ENCODE measurements at regions not wholly inside any gene's neighbourhood (a gene's known extent, or its start where the extent isn't known, plus 50 kb on each side); places are given as distances from the start of the nearest gene placed in this dataset.

- H3K27ac Mint-ChIP-seq: no peak overlapping the region
- H3K36me3 ChIP-seq (ENCODE audit: control insufficient read depth, insufficient read depth, low read length): no peaks in the 10 kb centered on the region
- H3K9me3 ChIP-seq (ENCODE audit: control insufficient read depth, low read length): peaks cover 15% of the 10 kb centered on the region
- no peak overlapping the region for H3K4me3 ChIP-seq (ENCODE audit: low read length)
- no peak overlapping the region for H3K4me3 Mint-ChIP-seq
- no peak for TF ChIP-seq CTCF (conservative IDR thresholded peaks at IDR 0.05)
- H3K27ac ChIP-seq (ENCODE audit: low read depth, low read length): no peak overlapping the region
- no peak for DNase-seq
- peaks cover 2% of the 10 kb centered on the region for H3K36me3 Mint-ChIP-seq (ENCODE audit: low read depth)
- no peak overlapping the region for H3K9ac ChIP-seq (ENCODE audit: extremely low read depth, low read length, poor library complexity, severe bottlenecking)
- H3K4me1 ChIP-seq (ENCODE audit: control insufficient read depth, insufficient read depth, low read length): peaks cover 13% of the 10 kb centered on the region
- peaks cover 14% of the 10 kb centered on the region for H3K9me3 Mint-ChIP-seq
- no peaks in the 10 kb centered on the region for H3K27me3 Mint-ChIP-seq (ENCODE audit: insufficient read depth)
- H3K27me3 ChIP-seq (ENCODE audit: control insufficient read depth, insufficient read depth, low read length, poor library complexity, severe bottlenecking): no peaks in the 10 kb centered on the region
- 67 to 80% methylated on average over 1 to 4 of the region's 4 CpGs for WGBS, 2 experiments (ENCODE audit: insufficient coverage in 1 of 2, insufficient read length in 1 of 2)
- H3K4me1 Mint-ChIP-seq: peaks cover 21% of the 10 kb centered on the region
Measured at GRCh38 chr18:40215979-40216378, 1739.1 kb upstream of the PIK3C3 start.

GRCh38 chr18:40210696-40211095 lies 1744.3 kb upstream of the PIK3C3 start:
- TF ChIP-seq CTCF (conservative IDR thresholded peaks at IDR 0.05): no peak

GRCh38 chr18:40208958-40209357 lies 1746.1 kb upstream of the PIK3C3 start:
- H3K4me1 Mint-ChIP-seq: peaks cover 35% of the 10 kb centered on the region
- H3K27ac ChIP-seq (ENCODE audit: low read depth, low read length): no peak overlapping the region
- H3K9me3 ChIP-seq (ENCODE audit: control insufficient read depth, low read length): no peaks in the 10 kb centered on the region
- no peaks in the 10 kb centered on the region for H3K27me3 ChIP-seq (ENCODE audit: control insufficient read depth, insufficient read depth, low read length, poor library complexity, severe bottlenecking)
- H3K36me3 Mint-ChIP-seq (ENCODE audit: low read depth): peaks cover 2% of the 10 kb centered on the region
- WGBS, 2 experiments (ENCODE audit: insufficient coverage in 1 of 2, insufficient read length in 1 of 2): 67% methylated on average over 2 of the region's 2 CpGs; no CpG with 5 or more reads in 1 of the 2 experiments
- no peak overlapping the region for H3K27ac Mint-ChIP-seq
- peaks cover 2% of the 10 kb centered on the region for H3K9me3 Mint-ChIP-seq
- DNase-seq: no peak
- no peak overlapping the region for H3K4me3 ChIP-seq (ENCODE audit: low read length)
- peaks cover 13% of the 10 kb centered on the region for H3K4me1 ChIP-seq (ENCODE audit: control insufficient read depth, insufficient read depth, low read length)
- no peak overlapping the region for H3K9ac ChIP-seq (ENCODE audit: extremely low read depth, low read length, poor library complexity, severe bottlenecking)
- no peaks in the 10 kb centered on the region for H3K27me3 Mint-ChIP-seq (ENCODE audit: insufficient read depth)
- no peaks in the 10 kb centered on the region for H3K36me3 ChIP-seq (ENCODE audit: control insufficient read depth, insufficient read depth, low read length)
- H3K4me3 Mint-ChIP-seq: no peak overlapping the region
- TF ChIP-seq CTCF (conservative IDR thresholded peaks at IDR 0.05): no peak

More at GRCh38 chr18:40210696-40211095, 1744.3 kb upstream of the PIK3C3 start:
- H3K36me3 Mint-ChIP-seq (ENCODE audit: low read depth): peaks cover 4% of the 10 kb centered on the region
- Histone ChIP-seq H3K9me3 (ENCODE audit: control insufficient read depth, low read length) (peaks cover 7% of the 10 kb centered on the region), H3K27ac (ENCODE audit: low read depth, low read length) (no peak overlapping the region), H3K27me3 (ENCODE audit: control insufficient read depth, insufficient read depth, low read length, poor library complexity, severe bottlenecking) (no peaks in the 10 kb centered on the region), H3K36me3 (ENCODE audit: control insufficient read depth, insufficient read depth, low read length) (no peaks in the 10 kb centered on the region), H3K4me1 (ENCODE audit: control insufficient read depth, insufficient read depth, low read length) (peaks cover 13% of the 10 kb centered on the region), H3K9ac (ENCODE audit: extremely low read depth, low read length, poor library complexity, severe bottlenecking) (no peak overlapping the region), H3K4me3 (ENCODE audit: low read length) (peak overlapping the region; percentile 20)
- no peak overlapping the region for H3K27ac Mint-ChIP-seq
- no peaks in the 10 kb centered on the region for H3K27me3 Mint-ChIP-seq (ENCODE audit: insufficient read depth)
- no peak overlapping the region for H3K4me3 Mint-ChIP-seq
- WGBS, 2 experiments (ENCODE audit: insufficient coverage in 1 of 2, insufficient read length in 1 of 2): 75% methylated on average over 1 of the region's 1 CpG; no CpG with 5 or more reads in 1 of the 2 experiments
- no peak for DNase-seq
- peaks cover 35% of the 10 kb centered on the region for H3K4me1 Mint-ChIP-seq
- H3K9me3 Mint-ChIP-seq: peaks cover 9% of the 10 kb centered on the region

Data from endodermal cell (in vitro differentiated cells).